Caco-2 (cell line): ENCODE measurements at regions not wholly inside any gene's neighbourhood (a gene's known extent, or its start where the extent isn't known, plus 50 kb on each side); places are given as distances from the start of the nearest gene placed in this dataset.

Experiments
- BruUV-seq: library from RNA; stranded (reverse); fragments of 400-500 nt; replicated peaks from 2 replicates; lab custom pipeline; 2021; lab: Mats Ljungman, UMichigan
- CTCF ChIA-PET: fragments of 300-600 bp; sonication (Branson Sonifier 250); formaldehyde crosslinking; loops from one replicate; lab custom pipeline; 2022; ENCODE audit warnings: antibody characterized with exemption; lab: Charles Lee
- POLR2A ChIA-PET: fragments of 300-600 bp; sonication (Branson Sonifier 250); formaldehyde crosslinking; loops from one replicate; lab custom pipeline; 2022; ENCODE audit warnings: antibody characterized with exemption; lab: Charles Lee
- DNase-seq, 2 experiments: peaks; one replicate each; pipeline versions ENCODE4 v3.0.0 to v3.0.0-alpha.2; 2020 to 2022
- H3K27me3 ChIP-seq: replicated peaks from 2 replicates; pipeline ENCODE4 v1.6.0; 2011; ENCODE audit warnings: low read length; ENCODE audit not compliant: control insufficient read depth, insufficient read depth
- H3K36me3 ChIP-seq: 2 replicates; pipeline ENCODE4 v1.5.1; 2011; ENCODE audit warnings: low read length; ENCODE audit not compliant: control insufficient read depth, insufficient read depth
- H3K4me1 ChIP-seq: fragments of 250-450 bp; sonication (Bioruptor Pico); 2 replicates; pipeline ENCODE4 v1.5.1; 2020; ENCODE audit warnings: mild to moderate bottlenecking
- H3K4me3 ChIP-seq: 2 replicates; pipeline ENCODE4 v1.5.1; 2011; ENCODE audit warnings: low read depth, mild to moderate bottlenecking, control low read depth, low read length
- H3K9me3 ChIP-seq: fragments of 250-450 bp; sonication (Bioruptor Pico); 2 replicates; pipeline ENCODE4 v1.5.1; 2020; ENCODE audit warnings: mild to moderate bottlenecking, moderate library complexity
- H3K27ac Mint-ChIP-seq: one replicate; pipeline ENCODE4 v1.8.0; 2022; ENCODE audit warnings: mixed read lengths; ENCODE audit not compliant: unreplicated experiment
- H3K27me3 Mint-ChIP-seq: one replicate; pipeline ENCODE4 v1.8.0; 2022; ENCODE audit warnings: mixed read lengths; ENCODE audit not compliant: insufficient read depth, unreplicated experiment
- H3K36me3 Mint-ChIP-seq: one replicate; pipeline ENCODE4 v1.8.0; 2022; ENCODE audit warnings: mild to moderate bottlenecking, mixed read lengths; ENCODE audit not compliant: insufficient read depth, unreplicated experiment
- H3K4me1 Mint-ChIP-seq: one replicate; pipeline ENCODE4 v1.8.0; 2022; ENCODE audit warnings: low read depth, mixed read lengths; ENCODE audit not compliant: unreplicated experiment
- H3K4me3 Mint-ChIP-seq: one replicate; pipeline ENCODE4 v1.8.0; 2022; ENCODE audit warnings: mild to moderate bottlenecking, moderate library complexity, mixed read lengths; ENCODE audit not compliant: unreplicated experiment
- H3K9me3 Mint-ChIP-seq: one replicate; pipeline ENCODE4 v1.8.0; 2022; ENCODE audit warnings: mixed read lengths; ENCODE audit not compliant: unreplicated experiment
- intact Hi-C: fragments of 100-400 bp; cut with micrococcal nuclease; formaldehyde crosslinking; loops from one replicate; pipeline ENCODE4 v1.10.0; 2022; ENCODE audit not compliant: unreplicated experiment
- TF ChIP-seq, protein P1 (sequence below), 2 experiments: fragments of 200-600 bp in 1 of 2; IDR thresholded peaks; 1 replicate in 1 of 2; 2 replicates in 1 of 2; pipeline versions ENCODE4 v1.5.1 to v1.8.0; 2011 to 2022; ENCODE audit warnings: antibody characterized with exemption in 1 of 2, control low read depth in 1 of 2, inconsistent platforms in 1 of 2, low read depth in 1 of 2, low read length in 1 of 2, mild to moderate bottlenecking in 1 of 2, moderate library complexity in 1 of 2; ENCODE audit not compliant: insufficient read depth in 1 of 2, severe bottlenecking in 1 of 2, unreplicated experiment in 1 of 2

DNA sequence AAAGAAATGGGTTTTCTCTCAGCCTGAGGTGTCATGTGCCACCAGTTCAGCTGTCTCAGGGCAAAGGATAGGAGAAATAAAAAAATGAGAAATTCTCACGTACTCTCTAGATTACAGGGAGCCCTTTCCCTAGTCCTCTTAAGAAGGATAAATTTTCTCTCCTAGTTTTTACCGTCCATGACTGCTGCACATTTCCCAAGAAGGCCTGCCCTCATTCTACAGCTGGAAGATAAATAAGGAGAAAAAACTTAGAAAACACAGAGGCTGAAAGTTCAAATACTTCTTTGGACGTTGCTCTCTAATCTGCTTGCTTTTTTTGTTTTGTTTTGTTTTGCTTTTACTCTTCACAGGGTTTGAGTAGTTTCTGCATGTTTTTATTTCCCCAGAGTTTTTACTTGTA lies 211.9 kb downstream of the DCAF12L2 start:
- Mint-ChIP-seq H3K27ac (no peak overlapping the region), H3K27me3 (peaks cover 3% of the 10 kb centered on the region), H3K4me1 (no peaks in the 10 kb centered on the region), H3K9me3 (no peaks in the 10 kb centered on the region), H3K4me3 (no peak overlapping the region), H3K36me3 (no peaks in the 10 kb centered on the region)
- Histone ChIP-seq H3K36me3 (no peaks in the 10 kb centered on the region), H3K4me3 (no peak overlapping the region), H3K4me1 (no peaks in the 10 kb centered on the region), H3K27me3 (no peaks in the 10 kb centered on the region), H3K9me3 (no peaks in the 10 kb centered on the region)
- no peak for DNase-seq
- intact Hi-C loops = no loop called here
- TF ChIP-seq, protein P1, sequence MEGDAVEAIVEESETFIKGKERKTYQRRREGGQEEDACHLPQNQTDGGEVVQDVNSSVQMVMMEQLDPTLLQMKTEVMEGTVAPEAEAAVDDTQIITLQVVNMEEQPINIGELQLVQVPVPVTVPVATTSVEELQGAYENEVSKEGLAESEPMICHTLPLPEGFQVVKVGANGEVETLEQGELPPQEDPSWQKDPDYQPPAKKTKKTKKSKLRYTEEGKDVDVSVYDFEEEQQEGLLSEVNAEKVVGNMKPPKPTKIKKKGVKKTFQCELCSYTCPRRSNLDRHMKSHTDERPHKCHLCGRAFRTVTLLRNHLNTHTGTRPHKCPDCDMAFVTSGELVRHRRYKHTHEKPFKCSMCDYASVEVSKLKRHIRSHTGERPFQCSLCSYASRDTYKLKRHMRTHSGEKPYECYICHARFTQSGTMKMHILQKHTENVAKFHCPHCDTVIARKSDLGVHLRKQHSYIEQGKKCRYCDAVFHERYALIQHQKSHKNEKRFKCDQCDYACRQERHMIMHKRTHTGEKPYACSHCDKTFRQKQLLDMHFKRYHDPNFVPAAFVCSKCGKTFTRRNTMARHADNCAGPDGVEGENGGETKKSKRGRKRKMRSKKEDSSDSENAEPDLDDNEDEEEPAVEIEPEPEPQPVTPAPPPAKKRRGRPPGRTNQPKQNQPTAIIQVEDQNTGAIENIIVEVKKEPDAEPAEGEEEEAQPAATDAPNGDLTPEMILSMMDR (IDR thresholded peaks at IDR 0.05; ENCODE audit: insufficient read depth in 1 of 2, low read depth in 1 of 2, low read length in 1 of 2, severe bottlenecking in 1 of 2, unreplicated experiment in 1 of 2) = no peak
- no TSS peak for BruUV-seq
- POLR2A ChIA-PET = no interaction called here
- CTCF ChIA-PET = no interaction called here

DNA sequence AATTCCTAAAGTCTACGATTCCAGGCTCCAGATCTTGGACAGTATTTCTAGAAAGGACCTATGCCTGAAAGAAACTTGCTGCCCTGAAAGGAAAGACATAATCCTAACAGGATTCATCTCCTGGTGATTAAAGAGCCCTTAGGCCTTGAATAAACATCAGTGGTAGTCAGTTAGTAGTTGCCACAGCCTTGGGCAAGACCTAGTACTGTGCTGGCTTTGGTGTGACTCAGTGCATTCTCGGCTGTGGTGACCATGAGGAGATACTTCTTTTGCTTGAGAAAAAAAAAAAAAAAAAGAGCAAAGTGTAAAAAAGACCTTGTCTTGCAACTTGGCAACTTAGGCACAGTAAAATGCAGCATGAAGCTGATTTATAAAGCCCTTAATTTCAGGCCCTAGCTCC lies 188.2 kb downstream of the DCAF12L2 start:
- TF ChIP-seq, protein P1 (IDR thresholded peaks at IDR 0.05; ENCODE audit: insufficient read depth in 1 of 2, low read depth in 1 of 2, low read length in 1 of 2, severe bottlenecking in 1 of 2, unreplicated experiment in 1 of 2) = no peak
- Mint-ChIP-seq H3K27ac (no peak overlapping the region), H3K4me3 (no peak overlapping the region), H3K36me3 (no peaks in the 10 kb centered on the region), H3K9me3 (peaks cover 9% of the 10 kb centered on the region), H3K27me3 (no peaks in the 10 kb centered on the region), H3K4me1 (no peaks in the 10 kb centered on the region)
- no peak overlapping the region for H3K4me3 ChIP-seq
- no peak for DNase-seq
- CTCF ChIA-PET = no interaction called here
- H3K9me3 ChIP-seq = no peaks in the 10 kb centered on the region
- no peaks in the 10 kb centered on the region for H3K4me1 ChIP-seq
- H3K36me3 ChIP-seq = no peaks in the 10 kb centered on the region
- intact Hi-C loops = no loop called here
- POLR2A ChIA-PET = no interaction called here
- BruUV-seq = no TSS peak
- no peaks in the 10 kb centered on the region for H3K27me3 ChIP-seq

DNA sequence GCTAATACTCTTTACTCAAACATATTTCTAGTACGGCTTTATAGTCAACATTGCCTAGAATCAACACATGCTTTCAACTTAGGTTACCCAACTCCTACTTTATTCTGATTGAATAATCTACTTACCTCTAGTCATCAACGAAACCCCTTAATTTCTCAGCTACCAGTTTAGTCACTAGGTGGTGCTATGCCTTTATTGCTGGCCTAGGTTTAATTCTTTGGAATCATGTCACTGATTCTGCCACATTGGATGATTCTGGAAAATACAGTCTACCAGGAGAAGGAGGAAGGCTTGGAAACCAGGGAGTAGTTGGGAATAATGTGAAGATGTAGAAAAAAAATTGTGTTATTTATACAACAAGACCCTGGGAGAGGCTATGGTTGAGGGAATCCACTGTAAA lies 167.7 kb downstream of the DCAF12L2 start:
- Mint-ChIP-seq H3K27me3 (peaks cover 2% of the 10 kb centered on the region), H3K4me1 (no peaks in the 10 kb centered on the region), H3K9me3 (no peaks in the 10 kb centered on the region), H3K27ac (no peak overlapping the region), H3K36me3 (no peaks in the 10 kb centered on the region), H3K4me3 (no peak overlapping the region)
- intact Hi-C loops = no loop called here
- peak in 1 of 2 experiments; percentile 5 for DNase-seq
- Histone ChIP-seq H3K9me3 (no peaks in the 10 kb centered on the region), H3K4me3 (no peak overlapping the region), H3K36me3 (no peaks in the 10 kb centered on the region), H3K4me1 (no peaks in the 10 kb centered on the region), H3K27me3 (no peaks in the 10 kb centered on the region)
- TF ChIP-seq, protein P1 (IDR thresholded peaks at IDR 0.05; ENCODE audit: insufficient read depth in 1 of 2, low read depth in 1 of 2, low read length in 1 of 2, severe bottlenecking in 1 of 2, unreplicated experiment in 1 of 2) = peak; percentile 18 to 47
- BruUV-seq = no TSS peak
- ChIA-PET CTCF (no interaction called here), POLR2A (no interaction called here)
